BE2C (cell line): ENCODE measurements at regions not wholly inside any gene's neighbourhood (a gene's known extent, or its start where the extent isn't known, plus 50 kb on each side); places are given as distances from the start of the nearest gene placed in this dataset.
A peak's percentile ranks its signal among the peaks of the same experiment; 100 is the strongest.
"Not testable (repeated sequence)": the region's sequence is repeated elsewhere in the genome, so short reads cannot be mapped to it uniquely, and the experiment has no call there.

ENCODE experiments used
- DNase-seq: peaks from one replicate; pipeline ENCODE4 v3.0.0-alpha.2; 2020
- H3K27me3 ChIP-seq: fragments of 250-450 bp; sonication (Bioruptor Pico); 2 replicates; pipeline ENCODE4 v1.5.1; 2020; ENCODE audit warnings: mild to moderate bottlenecking
- H3K36me3 ChIP-seq: fragments of 250-450 bp; sonication (Bioruptor Pico); 2 replicates; pipeline ENCODE4 v1.5.1; 2020; ENCODE audit warnings: mild to moderate bottlenecking
- H3K4me1 ChIP-seq: fragments of 250-450 bp; sonication (Bioruptor Pico); 2 replicates; pipeline ENCODE4 v1.5.1; 2020
- H3K4me3 ChIP-seq: 2 replicates; pipeline ENCODE4 v1.5.1; 2011; ENCODE audit warnings: low read depth, low read length
- H3K9me3 ChIP-seq: fragments of 250-450 bp; sonication (Bioruptor Pico); 2 replicates; pipeline ENCODE4 v1.5.1; 2020
- CTCF ChIP-seq: IDR thresholded peaks from 2 replicates; pipeline ENCODE4 v1.5.1; 2012; ENCODE audit warnings: mild to moderate bottlenecking, low read depth, low read length

GRCh38 chr6:119757467-119757866 lies 407.9 kb upstream of the MAN1A1 start:
- DNase-seq: no peak
- no peaks in the 10 kb centered on the region for H3K4me1 ChIP-seq
- no peaks in the 10 kb centered on the region for H3K36me3 ChIP-seq
- TF ChIP-seq CTCF: no peak
- no peaks in the 10 kb centered on the region for H3K27me3 ChIP-seq
- H3K9me3 ChIP-seq: no peaks in the 10 kb centered on the region
- no peak overlapping the region for H3K4me3 ChIP-seq

- TF ChIP-seq CTCF: no peak
- Histone ChIP-seq H3K9me3 (no peaks in the 10 kb centered on the region), H3K36me3 (no peaks in the 10 kb centered on the region), H3K4me3 (no peak overlapping the region), H3K27me3 (no peaks in the 10 kb centered on the region), H3K4me1 (no peaks in the 10 kb centered on the region)
- no peak for DNase-seq
Observed at GRCh38 chr6:119749335-119749734, 399.8 kb upstream of the MAN1A1 start.

- not testable (repeated sequence) for H3K4me3 ChIP-seq, H3K27me3 ChIP-seq, H3K9me3 ChIP-seq, H3K36me3 ChIP-seq, H3K4me1 ChIP-seq, DNase-seq
Observed at GRCh38 chr6:119748535-119748934, 399.0 kb upstream of the MAN1A1 start.

- Histone ChIP-seq H3K9me3 (no peaks in the 10 kb centered on the region), H3K36me3 (no peaks in the 10 kb centered on the region), H3K27me3 (no peaks in the 10 kb centered on the region), H3K4me3 (no peak overlapping the region), H3K4me1 (no peaks in the 10 kb centered on the region)
- peak; percentile 94 for TF ChIP-seq CTCF
- DNase-seq: peak; percentile 77
Observed at GRCh38 chr6:119742188-119742803, 392.7 kb upstream of the MAN1A1 start.

- no peaks in the 10 kb centered on the region for H3K9me3 ChIP-seq
- H3K36me3 ChIP-seq: no peaks in the 10 kb centered on the region
- H3K27me3 ChIP-seq: no peaks in the 10 kb centered on the region
- H3K4me1 ChIP-seq: no peaks in the 10 kb centered on the region
- no peak for DNase-seq
- no peak for TF ChIP-seq CTCF
- H3K4me3 ChIP-seq: no peak overlapping the region
Observed at GRCh38 chr6:119739769-119740168, 390.2 kb upstream of the MAN1A1 start.

- Histone ChIP-seq H3K4me1 (no peaks in the 10 kb centered on the region), H3K27me3 (no peaks in the 10 kb centered on the region), H3K4me3 (no peak overlapping the region), H3K9me3 (no peaks in the 10 kb centered on the region), H3K36me3 (no peaks in the 10 kb centered on the region)
- no peak for TF ChIP-seq CTCF
- DNase-seq: no peak
Observed at GRCh38 chr6:119738425-119738824, 388.9 kb upstream of the MAN1A1 start.
